ENCODE measurements at regions not wholly inside any gene's neighbourhood (a gene's known extent, or its start where the extent isn't known, plus 50 kb on each side); places are given as distances from the start of the nearest gene placed in this dataset.

GRCh38 chr3:132818251-132818650, 96.0 kb upstream of the NPHP3 start:
- TF ChIP-seq CTCF (IDR thresholded peaks at IDR 0.05): no peak
- TF ChIP-seq POLR2A (IDR thresholded peaks at IDR 0.05): no peak
